Trophoblast cell (in vitro differentiated cells and primary cell): ENCODE measurements at regions not wholly inside any gene's neighbourhood (a gene's known extent, or its start where the extent isn't known, plus 50 kb on each side); places are given as distances from the start of the nearest gene placed in this dataset.

Source experiments
- DNase-seq, 2 donors: peaks; one replicate each; pipeline ENCODE4 v3.0.0-alpha.2; 2016
- H2AFZ ChIP-seq: 2 replicates; pipeline ENCODE4 v1.6.1; 2013; ENCODE audit warnings: low read length, moderate library complexity, mild to moderate bottlenecking; ENCODE audit not compliant: insufficient read depth, poor library complexity
- H2AK5ac ChIP-seq: 2 replicates; pipeline ENCODE4 v1.6.1; 2013; ENCODE audit warnings: mild to moderate bottlenecking, low read length
- H2BK120ac ChIP-seq: 2 replicates; pipeline ENCODE4 v1.6.1; 2013; ENCODE audit warnings: low read length, mild to moderate bottlenecking, moderate library complexity; ENCODE audit not compliant: insufficient read depth, poor library complexity
- H2BK12ac ChIP-seq: 2 replicates; pipeline ENCODE4 v1.6.1; 2013; ENCODE audit warnings: mild to moderate bottlenecking, low read length, moderate library complexity
- H2BK5ac ChIP-seq: 2 replicates; pipeline ENCODE4 v1.6.1; 2013; ENCODE audit warnings: low read length, low read depth, moderate library complexity, mild to moderate bottlenecking; ENCODE audit not compliant: poor library complexity
- H3K14ac ChIP-seq: 2 replicates; pipeline ENCODE4 v1.6.1; 2013; ENCODE audit warnings: mild to moderate bottlenecking, low read length
- H3K18ac ChIP-seq: 2 replicates; pipeline ENCODE4 v1.6.1; 2013; ENCODE audit warnings: mild to moderate bottlenecking, low read length
- H3K23ac ChIP-seq: 2 replicates; pipeline ENCODE4 v1.6.1; 2013; ENCODE audit warnings: low read length
- H3K27ac ChIP-seq: 2 replicates; pipeline ENCODE4 v1.5.1; 2013; ENCODE audit warnings: low read depth, mild to moderate bottlenecking, inconsistent platforms, low read length, moderate library complexity
- H3K27me3 ChIP-seq: 2 replicates; pipeline ENCODE4 v1.6.1; 2013; ENCODE audit warnings: inconsistent platforms, mild to moderate bottlenecking, low read length, moderate library complexity; ENCODE audit not compliant: insufficient read depth
- H3K36me3 ChIP-seq, 2 experiments: 1 replicate in 1 of 2; 2 replicates in 1 of 2; pipeline ENCODE4 v1.6.1; 2013; ENCODE audit warnings: low read length in 2 of 2, mild to moderate bottlenecking in 2 of 2, moderate library complexity in 1 of 2; ENCODE audit not compliant: insufficient read depth in 2 of 2, control insufficient read depth in 1 of 2
- H3K4ac ChIP-seq: 2 replicates; pipeline ENCODE4 v1.6.1; 2013; ENCODE audit warnings: low read depth, mild to moderate bottlenecking, low read length, moderate library complexity
- H3K4me1 ChIP-seq, 2 experiments: 1 replicate in 1 of 2; 2 replicates in 1 of 2; pipeline ENCODE4 v1.6.1; 2013; ENCODE audit warnings: low read length in 2 of 2, mild to moderate bottlenecking in 2 of 2, moderate library complexity in 1 of 2; ENCODE audit not compliant: insufficient read depth in 2 of 2, control insufficient read depth in 1 of 2
- H3K4me2 ChIP-seq: 2 replicates; pipeline ENCODE4 v1.6.1; 2013; ENCODE audit warnings: inconsistent platforms, mild to moderate bottlenecking, low read length, moderate library complexity
- H3K4me3 ChIP-seq: 2 replicates; pipeline ENCODE4 v1.5.1; 2013; ENCODE audit warnings: mild to moderate bottlenecking, low read depth, low read length, inconsistent platforms
- H3K79me1 ChIP-seq: one replicate; pipeline ENCODE4 v1.6.1; 2013; ENCODE audit warnings: low read length
- H3K79me2 ChIP-seq: 2 replicates; pipeline ENCODE4 v1.6.1; 2013; ENCODE audit warnings: low read length, mild to moderate bottlenecking; ENCODE audit not compliant: control insufficient read depth, insufficient read depth, poor library complexity
- H3K9ac ChIP-seq: 2 replicates; pipeline ENCODE4 v1.6.1; 2013; ENCODE audit warnings: mild to moderate bottlenecking, low read length
- H3K9me3 ChIP-seq: 2 replicates; pipeline ENCODE4 v1.6.1; 2013; ENCODE audit warnings: low read depth, mild to moderate bottlenecking, control low read depth, inconsistent platforms, low read length; ENCODE audit not compliant: insufficient read depth
- H4K12ac ChIP-seq: 2 replicates; pipeline ENCODE4 v1.6.1; 2013; ENCODE audit warnings: low read depth, mild to moderate bottlenecking, low read length, moderate library complexity
- H4K8ac ChIP-seq: 2 replicates; pipeline ENCODE4 v1.6.1; 2013; ENCODE audit warnings: low read depth, mild to moderate bottlenecking, low read length, moderate library complexity
- H4K91ac ChIP-seq: one replicate; pipeline ENCODE4 v1.6.1; 2013; ENCODE audit warnings: low read depth, mild to moderate bottlenecking, low read length, moderate library complexity
- WGBS: extraction: QIAGEN DNeasy Blood & Tissue Kit; methylation state at CpG from one replicate; pipeline ENCODE4 v1.1.7; 2013; ENCODE audit warnings: missing lambda C conversion rate; ENCODE audit not compliant: insufficient read length, insufficient coverage; ENCODE audit errors: extremely low coverage; 5-methylcytosine and 5-hydroxymethylcytosine counted together

- H3K27ac ChIP-seq = no peak overlapping the region
- H3K9me3 ChIP-seq = no peaks in the 10 kb centered on the region
- no peak overlapping the region for H3K23ac ChIP-seq
- DNase-seq = no peak
- H4K91ac ChIP-seq = no peak overlapping the region
- no peaks in the 10 kb centered on the region for H3K79me2 ChIP-seq
- no peak overlapping the region for H4K12ac ChIP-seq
- no peak overlapping the region for H3K4me2 ChIP-seq
- H3K18ac ChIP-seq = no peak overlapping the region
- no peaks in the 10 kb centered on the region for H3K36me3 ChIP-seq
- no peaks in the 10 kb centered on the region for H3K79me1 ChIP-seq
- H2AFZ ChIP-seq = no peak overlapping the region
- H3K14ac ChIP-seq = no peak overlapping the region
- WGBS = no CpG with 5 or more reads among the region's 1 CpG
- H3K27me3 ChIP-seq = no peaks in the 10 kb centered on the region
- no peak overlapping the region for H2BK12ac ChIP-seq
- H2BK120ac ChIP-seq = no peak overlapping the region
- H4K8ac ChIP-seq = no peak overlapping the region
- H3K4ac ChIP-seq = no peak overlapping the region
- no peak overlapping the region for H2BK5ac ChIP-seq
- no peak overlapping the region for H2AK5ac ChIP-seq
- no peak overlapping the region for H3K9ac ChIP-seq
- no peak overlapping the region for H3K4me3 ChIP-seq
- no peaks in the 10 kb centered on the region for H3K4me1 ChIP-seq
Measured at GRCh38 chr4:162265802-162266201, 102.0 kb upstream of the FSTL5 start.

- no peak overlapping the region for H3K4me3 ChIP-seq
- no peaks in the 10 kb centered on the region for H3K9me3 ChIP-seq
- H3K36me3 ChIP-seq = no peaks in the 10 kb centered on the region
- no peaks in the 10 kb centered on the region for H3K4me1 ChIP-seq
- H3K79me1 ChIP-seq = no peaks in the 10 kb centered on the region
- H4K8ac ChIP-seq = no peak overlapping the region
- H3K27ac ChIP-seq = no peak overlapping the region
- H3K14ac ChIP-seq = no peak overlapping the region
- no peak overlapping the region for H4K91ac ChIP-seq
- H3K27me3 ChIP-seq = no peaks in the 10 kb centered on the region
- DNase-seq = no peak
- no peak overlapping the region for H3K4ac ChIP-seq
- no peak overlapping the region for H2BK12ac ChIP-seq
- no peak overlapping the region for H4K12ac ChIP-seq
- no peak overlapping the region for H3K23ac ChIP-seq
- no peak overlapping the region for H3K9ac ChIP-seq
- H3K79me2 ChIP-seq = no peaks in the 10 kb centered on the region
- H2BK120ac ChIP-seq = no peak overlapping the region
- H3K18ac ChIP-seq = no peak overlapping the region
- no CpG with 5 or more reads among the region's 4 CpGs for WGBS
- no peak overlapping the region for H3K4me2 ChIP-seq
- no peak overlapping the region for H2BK5ac ChIP-seq
- H2AFZ ChIP-seq = no peak overlapping the region
- H2AK5ac ChIP-seq = no peak overlapping the region
Measured at GRCh38 chr4:162245051-162245450, 81.3 kb upstream of the FSTL5 start.

GRCh38 chr4:162241857-162242256 is 78.1 kb upstream of the FSTL5 start:
- H2BK5ac ChIP-seq = no peak overlapping the region
- no peak overlapping the region for H2AK5ac ChIP-seq
- no peak overlapping the region for H3K9ac ChIP-seq
- no peak overlapping the region for H3K23ac ChIP-seq
- no peaks in the 10 kb centered on the region for H3K36me3 ChIP-seq
- no CpG with 5 or more reads among the region's 1 CpG for WGBS
- H3K4me3 ChIP-seq = no peak overlapping the region
- no peak overlapping the region for H4K8ac ChIP-seq
- H3K14ac ChIP-seq = no peak overlapping the region
- H3K79me1 ChIP-seq = no peaks in the 10 kb centered on the region
- no peaks in the 10 kb centered on the region for H3K4me1 ChIP-seq
- no peak overlapping the region for H2BK12ac ChIP-seq
- H4K12ac ChIP-seq = no peak overlapping the region
- H3K9me3 ChIP-seq = no peaks in the 10 kb centered on the region
- no peaks in the 10 kb centered on the region for H3K79me2 ChIP-seq
- H3K27ac ChIP-seq = no peak overlapping the region
- no peaks in the 10 kb centered on the region for H3K27me3 ChIP-seq
- no peak overlapping the region for H3K4ac ChIP-seq
- no peak overlapping the region for H2AFZ ChIP-seq
- no peak overlapping the region for H4K91ac ChIP-seq
- no peak overlapping the region for H3K18ac ChIP-seq
- no peak overlapping the region for H2BK120ac ChIP-seq
- peak; percentile 4 to 68 for DNase-seq
- H3K4me2 ChIP-seq = no peak overlapping the region

- no peak overlapping the region for H3K4ac ChIP-seq
- H4K8ac ChIP-seq = no peak overlapping the region
- no peak overlapping the region for H3K23ac ChIP-seq
- no peaks in the 10 kb centered on the region for H3K4me1 ChIP-seq
- no peak overlapping the region for H3K9ac ChIP-seq
- no peak overlapping the region for H2BK5ac ChIP-seq
- no peak overlapping the region for H3K14ac ChIP-seq
- no peak overlapping the region for H3K4me3 ChIP-seq
- no peaks in the 10 kb centered on the region for H3K36me3 ChIP-seq
- DNase-seq = no peak
- no peak overlapping the region for H2AFZ ChIP-seq
- H3K4me2 ChIP-seq = no peak overlapping the region
- no peak overlapping the region for H4K12ac ChIP-seq
- H3K27ac ChIP-seq = no peak overlapping the region
- no peak overlapping the region for H2AK5ac ChIP-seq
- H4K91ac ChIP-seq = no peak overlapping the region
- no peak overlapping the region for H2BK120ac ChIP-seq
- H2BK12ac ChIP-seq = no peak overlapping the region
- H3K27me3 ChIP-seq = no peaks in the 10 kb centered on the region
- H3K9me3 ChIP-seq = no peaks in the 10 kb centered on the region
- no CpG with 5 or more reads among the region's 5 CpGs for WGBS
- no peaks in the 10 kb centered on the region for H3K79me1 ChIP-seq
- H3K79me2 ChIP-seq = no peaks in the 10 kb centered on the region
- H3K18ac ChIP-seq = no peak overlapping the region
Measured at GRCh38 chr4:162239992-162240769, 76.4 kb upstream of the FSTL5 start.
